HFFc6 (cell line): ENCODE measurements at regions not wholly inside any gene's neighbourhood (a gene's known extent, or its start where the extent isn't known, plus 50 kb on each side); places are given as distances from the start of the nearest gene placed in this dataset.

Source experiments
- DNase-seq: peaks from one replicate; pipeline ENCODE4 v3.0.0-alpha.2; 2018
- H3K27ac Mint-ChIP-seq: 2 replicates; pipeline ENCODE4 v1.8.0; 2020; ENCODE audit warnings: mild to moderate bottlenecking, mixed read lengths
- H3K27me3 Mint-ChIP-seq: 2 replicates; pipeline ENCODE4 v1.8.0; 2021; ENCODE audit warnings: mild to moderate bottlenecking, moderate library complexity, mixed read lengths; ENCODE audit not compliant: insufficient read depth
- H3K36me3 Mint-ChIP-seq: 2 replicates; pipeline ENCODE4 v1.8.0; 2021; ENCODE audit warnings: low read depth, mixed read lengths
- H3K4me1 Mint-ChIP-seq: 2 replicates; pipeline ENCODE4 v1.8.0; 2020; ENCODE audit warnings: low read depth, mixed read lengths
- H3K4me3 Mint-ChIP-seq: 2 replicates; pipeline ENCODE4 v1.8.0; 2020; ENCODE audit warnings: mild to moderate bottlenecking, moderate library complexity, mixed read lengths
- H3K9me3 Mint-ChIP-seq: 2 replicates; pipeline ENCODE4 v1.8.0; 2020; ENCODE audit warnings: mild to moderate bottlenecking, mixed read lengths
- CTCF ChIP-seq: fragments of 200-600 bp; sonication (generic); IDR thresholded peaks from 2 replicates; pipeline ENCODE4 v1.5.0; 2021; ENCODE audit warnings: antibody characterized with exemption, mild to moderate bottlenecking

DNA sequence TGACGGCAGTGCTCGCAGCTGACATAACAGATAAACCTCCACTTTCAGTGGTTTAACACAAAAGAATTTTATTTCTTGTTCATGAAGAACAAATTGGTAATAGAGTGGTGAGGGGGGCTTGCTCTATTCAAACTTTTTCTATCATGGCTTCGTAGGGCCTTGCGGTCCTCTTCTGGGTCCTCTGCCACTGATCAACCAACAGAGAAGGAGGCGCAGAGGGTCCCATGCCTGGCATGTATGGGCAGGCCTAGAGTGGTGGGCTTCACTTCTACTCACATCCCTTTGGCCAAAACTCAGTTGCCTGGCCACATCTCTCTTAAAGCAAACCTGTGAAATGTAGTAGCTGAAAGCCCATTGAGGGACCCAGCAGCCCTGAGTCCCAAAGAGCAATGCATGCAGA is 460.5 kb downstream of the SIPA1L2 start:
- TF ChIP-seq CTCF = no peak
- no peaks in the 10 kb centered on the region for H3K36me3 Mint-ChIP-seq

GRCh38 chr1:232168508-232168907 is 461.4 kb downstream of the SIPA1L2 start:
- H3K27ac Mint-ChIP-seq = no peak overlapping the region
- H3K4me3 Mint-ChIP-seq = no peak overlapping the region
- no peaks in the 10 kb centered on the region for H3K36me3 Mint-ChIP-seq
- TF ChIP-seq CTCF = no peak
- no peaks in the 10 kb centered on the region for H3K27me3 Mint-ChIP-seq
- no peak for DNase-seq
- H3K9me3 Mint-ChIP-seq = peaks cover 10% of the 10 kb centered on the region; the same call in 1 of the 2 replicates
- no peaks in the 10 kb centered on the region for H3K4me1 Mint-ChIP-seq

More for the DNA sequence above, 460.5 kb downstream of the SIPA1L2 start:
- Mint-ChIP-seq H3K4me1 (no peaks in the 10 kb centered on the region), H3K9me3 (peaks cover 10% of the 10 kb centered on the region), H3K27me3 (no peaks in the 10 kb centered on the region), H3K4me3 (no peak overlapping the region), H3K27ac (no peak overlapping the region)
- DNase-seq = no peak

- no peaks in the 10 kb centered on the region for H3K36me3 Mint-ChIP-seq
- H3K27ac Mint-ChIP-seq = no peak overlapping the region
- peaks cover 11% of the 10 kb centered on the region for H3K9me3 Mint-ChIP-seq
- H3K4me3 Mint-ChIP-seq = no peak overlapping the region
- DNase-seq = no peak
- no peak for TF ChIP-seq CTCF
- no peaks in the 10 kb centered on the region; the same call in 1 of the 2 replicates for H3K27me3 Mint-ChIP-seq
- no peaks in the 10 kb centered on the region for H3K4me1 Mint-ChIP-seq
These were observed 463.0 kb downstream of the SIPA1L2 start for GRCh38 chr1:232166942-232167341.

GRCh38 chr1:232164078-232164963 is 465.6 kb downstream of the SIPA1L2 start:
- no peaks in the 10 kb centered on the region for H3K36me3 Mint-ChIP-seq

DNA sequence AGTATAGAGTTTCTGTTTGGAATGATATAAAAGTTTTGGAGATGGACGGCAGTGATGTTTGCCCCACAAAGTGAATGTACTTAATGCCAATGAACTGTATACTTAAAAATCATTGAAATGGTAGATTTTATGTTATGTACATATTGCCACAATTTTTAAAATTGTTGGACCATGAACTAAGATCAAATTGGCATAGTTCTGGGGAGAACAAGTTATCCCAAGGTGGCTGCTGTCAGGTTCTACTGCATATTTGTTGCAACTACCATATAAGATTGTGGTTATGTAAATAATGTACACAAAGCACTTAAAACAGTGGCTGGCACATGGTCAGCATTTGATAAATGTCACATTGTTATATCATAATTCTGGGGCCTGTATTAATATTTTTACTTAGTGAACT is 466.4 kb downstream of the SIPA1L2 start:
- DNase-seq = no peak
- H3K9me3 Mint-ChIP-seq = peaks cover 24% of the 10 kb centered on the region
- H3K36me3 Mint-ChIP-seq = no peaks in the 10 kb centered on the region
- H3K4me1 Mint-ChIP-seq = no peaks in the 10 kb centered on the region
- H3K27ac Mint-ChIP-seq = no peak overlapping the region
- no peak for TF ChIP-seq CTCF
- no peak overlapping the region for H3K4me3 Mint-ChIP-seq
- no peaks in the 10 kb centered on the region; the same call in 1 of the 2 replicates for H3K27me3 Mint-ChIP-seq

More at GRCh38 chr1:232164078-232164963, 465.6 kb downstream of the SIPA1L2 start:
- Mint-ChIP-seq H3K4me1 (no peaks in the 10 kb centered on the region), H3K4me3 (no peak overlapping the region), H3K9me3 (peaks cover 20% of the 10 kb centered on the region), H3K27me3 (no peaks in the 10 kb centered on the region; the same call in 1 of the 2 replicates), H3K27ac (no peak overlapping the region)
- DNase-seq = no peak
- no peak for TF ChIP-seq CTCF
